DND-41 (cell line): ENCODE measurements at regions not wholly inside any gene's neighbourhood (a gene's known extent, or its start where the extent isn't known, plus 50 kb on each side); places are given as distances from the start of the nearest gene placed in this dataset.

Experiments used
- ATAC-seq: fragments of 200-7000 bp; cut with Tn5 transposase; 3 replicates; pipeline ENCODE4 v1.9.1; 2021; ENCODE audit warnings: low read depth; ENCODE audit not compliant: insufficient read depth
- DNase-seq: peaks from one replicate; pipeline ENCODE4 v3.0.0-alpha.2; 2020
- H2AFZ ChIP-seq: 2 replicates; pipeline ENCODE4 v1.6.0; 2012; ENCODE audit warnings: low read depth, low read length
- H3K27ac ChIP-seq: 2 replicates; pipeline ENCODE4 v1.5.1; 2012; ENCODE audit warnings: low read length, inconsistent platforms
- H3K27me3 ChIP-seq: fragments of 200-600 bp; sonication (generic); 2 replicates; pipeline ENCODE4 v1.6.0; 2012; ENCODE audit warnings: low read length, mild to moderate bottlenecking, inconsistent platforms; ENCODE audit not compliant: insufficient read depth, poor library complexity
- H3K36me3 ChIP-seq: 2 replicates; pipeline ENCODE4 v1.5.1; 2012; ENCODE audit warnings: low read length, inconsistent platforms; ENCODE audit not compliant: insufficient read depth
- H3K4me1 ChIP-seq: 2 replicates; pipeline ENCODE4 v1.5.1; 2012; ENCODE audit warnings: mild to moderate bottlenecking, low read length; ENCODE audit not compliant: insufficient read depth
- H3K4me2 ChIP-seq: 2 replicates; pipeline ENCODE4 v1.6.0; 2012; ENCODE audit warnings: mild to moderate bottlenecking, moderate library complexity, low read length, inconsistent platforms; ENCODE audit not compliant: insufficient read depth
- H3K4me3 ChIP-seq, 2 experiments: fragments of 200-600 bp in 1 of 2; shearing (Covaris generic) in 1 of 2; 2 replicates each; pipeline ENCODE4 v1.5.1; 2012 to 2016; ENCODE audit warnings: inconsistent platforms in 2 of 2, low read length in 2 of 2, mild to moderate bottlenecking in 2 of 2, low read depth in 1 of 2, moderate library complexity in 1 of 2
- H3K79me2 ChIP-seq: 2 replicates; pipeline ENCODE4 v1.6.0; 2012; ENCODE audit warnings: low read length, inconsistent platforms; ENCODE audit not compliant: insufficient read depth
- H3K9ac ChIP-seq: 2 replicates; pipeline ENCODE4 v1.6.0; 2012; ENCODE audit warnings: low read depth, mild to moderate bottlenecking, inconsistent platforms, low read length, moderate library complexity
- H3K9me3 ChIP-seq: 2 replicates; pipeline ENCODE4 v1.5.1; 2012; ENCODE audit warnings: low read length, moderate library complexity, mild to moderate bottlenecking, inconsistent platforms; ENCODE audit not compliant: insufficient read depth, severe bottlenecking
- H4K20me1 ChIP-seq: 2 replicates; pipeline ENCODE4 v1.6.0; 2012; ENCODE audit warnings: low read length; ENCODE audit not compliant: insufficient read depth
- CTCF ChIP-seq: IDR thresholded peaks from 2 replicates; pipeline ENCODE4 v1.5.1; 2012; ENCODE audit warnings: borderline replicate concordance, low read length, moderate library complexity, mild to moderate bottlenecking; ENCODE audit not compliant: poor library complexity, severe bottlenecking; ENCODE audit errors: extremely low read depth
- EZH2 ChIP-seq: IDR thresholded peaks from 3 replicates; pipeline ENCODE4 v1.6.1; 2012; ENCODE audit warnings: borderline replicate concordance, low read depth, mild to moderate bottlenecking, moderate library complexity, low read length, inconsistent platforms; ENCODE audit not compliant: severe bottlenecking

DNA sequence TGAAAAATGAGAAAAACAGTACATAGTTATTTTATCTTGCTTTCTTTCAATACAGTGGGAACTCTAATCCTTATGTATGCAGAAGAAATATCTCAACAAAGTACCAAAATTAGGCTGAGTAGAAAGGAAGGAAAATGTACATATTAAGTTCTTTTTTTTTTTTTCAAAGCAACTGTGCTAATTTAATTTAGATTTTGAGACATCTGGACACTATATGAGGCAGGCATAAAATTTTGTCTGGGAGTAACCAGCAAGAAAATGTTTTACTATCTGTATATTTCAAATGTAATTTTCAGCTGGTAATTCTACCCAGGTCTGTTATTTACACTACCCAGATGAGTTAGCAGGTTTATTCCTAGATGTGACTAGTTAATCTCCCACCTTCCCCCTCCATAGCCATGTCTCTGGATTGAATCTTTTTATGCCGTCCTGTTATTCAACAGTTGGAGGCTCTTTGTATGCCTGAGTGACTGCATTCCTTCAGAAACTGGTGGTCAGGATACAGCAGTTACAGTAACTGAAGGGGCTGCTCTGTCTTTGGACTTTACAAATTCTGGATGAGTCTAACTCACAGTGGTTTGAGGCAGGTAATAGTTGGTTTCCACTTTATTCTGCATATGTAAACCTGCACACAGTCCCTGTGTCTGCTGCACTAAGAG lies 633.6 kb downstream of the PCDH18 start:
- Histone ChIP-seq H3K9me3 (no peaks in the 10 kb centered on the region), H3K36me3 (no peaks in the 10 kb centered on the region), H3K4me1 (no peaks in the 10 kb centered on the region), H3K79me2 (no peaks in the 10 kb centered on the region), H3K4me3 (no peak overlapping the region), H3K4me2 (no peak overlapping the region), H3K27ac (no peak overlapping the region), H3K27me3 (no peaks in the 10 kb centered on the region), H3K9ac (no peak overlapping the region), H2AFZ (no peak overlapping the region), H4K20me1 (no peaks in the 10 kb centered on the region)
- TF ChIP-seq EZH2 (no peak), CTCF (no peak)
- no peak for ATAC-seq
- no peak for DNase-seq

DNA sequence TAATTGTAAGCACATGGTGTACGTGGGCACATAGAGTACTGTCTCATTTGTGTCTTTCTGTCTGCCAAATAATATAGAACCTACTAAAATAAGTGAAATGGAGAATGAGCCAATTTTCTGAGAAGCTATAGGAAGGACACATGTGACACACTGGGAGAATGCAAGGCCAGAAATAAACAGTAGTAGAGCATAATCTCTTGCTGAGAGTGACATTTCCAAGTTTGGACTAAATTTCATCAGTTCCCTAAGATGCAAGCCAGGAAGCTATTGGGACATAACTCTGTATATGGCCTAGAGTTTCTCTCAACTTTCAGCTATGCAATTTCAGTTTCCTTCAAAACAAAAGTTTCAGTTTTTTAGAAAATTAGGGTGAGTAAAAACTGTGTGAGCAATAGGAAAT lies 638.7 kb downstream of the PCDH18 start:
- Histone ChIP-seq H3K4me1 (no peaks in the 10 kb centered on the region), H3K27ac (no peak overlapping the region), H3K36me3 (no peaks in the 10 kb centered on the region), H3K79me2 (no peaks in the 10 kb centered on the region), H3K9ac (no peak overlapping the region), H3K4me2 (no peak overlapping the region), H2AFZ (no peak overlapping the region), H4K20me1 (no peaks in the 10 kb centered on the region), H3K27me3 (no peaks in the 10 kb centered on the region), H3K9me3 (no peaks in the 10 kb centered on the region), H3K4me3 (no peak overlapping the region)
- DNase-seq: no peak
- no peak for ATAC-seq
- TF ChIP-seq CTCF (no peak), EZH2 (no peak)

DNA sequence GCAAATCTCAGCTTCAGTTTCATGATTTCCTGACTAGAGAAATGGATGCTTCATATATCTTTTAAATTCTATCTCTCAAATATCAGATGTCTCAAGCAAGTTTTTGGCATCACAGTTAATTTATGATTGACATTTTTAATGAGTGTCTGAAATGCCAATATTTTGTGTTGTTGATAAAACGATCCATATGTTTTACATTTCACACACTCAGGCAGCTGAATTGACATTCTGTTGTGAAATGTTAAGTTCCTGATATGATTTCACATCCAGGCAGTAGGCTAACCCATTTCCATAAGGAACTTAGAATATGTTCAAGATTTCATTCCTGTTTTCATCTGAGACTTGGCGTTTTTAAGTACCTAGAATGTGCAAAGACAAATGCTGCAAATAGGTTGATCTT lies 650.6 kb downstream of the PCDH18 start:
- no peaks in the 10 kb centered on the region for H3K27me3 ChIP-seq
- H4K20me1 ChIP-seq: no peaks in the 10 kb centered on the region
- no peak overlapping the region for H2AFZ ChIP-seq
- TF ChIP-seq EZH2: no peak
- TF ChIP-seq CTCF: no peak
- no peaks in the 10 kb centered on the region for H3K79me2 ChIP-seq
- no peak overlapping the region for H3K4me3 ChIP-seq
- no peak for ATAC-seq
- no peak overlapping the region for H3K4me2 ChIP-seq
- no peaks in the 10 kb centered on the region for H3K4me1 ChIP-seq
- no peaks in the 10 kb centered on the region for H3K36me3 ChIP-seq
- H3K27ac ChIP-seq: no peak overlapping the region
- no peaks in the 10 kb centered on the region for H3K9me3 ChIP-seq
- DNase-seq: no peak
- H3K9ac ChIP-seq: no peak overlapping the region
